GM23338 (cell line): ENCODE measurements at regions not wholly inside any gene's neighbourhood (a gene's known extent, or its start where the extent isn't known, plus 50 kb on each side); places are given as distances from the start of the nearest gene placed in this dataset.
A peak's percentile ranks its signal among the peaks of the same experiment; 100 is the strongest.
"Not testable (repeated sequence)": the region's sequence is repeated elsewhere in the genome, so short reads cannot be mapped to it uniquely, and the experiment has no call there.

Source experiments
- ATAC-seq: fragments of 200-7000 bp; cut with Tn5 transposase; 3 replicates; pipeline ENCODE4 v1.9.1; 2020
- DNase-seq: peaks from one replicate; pipeline ENCODE4 v3.0.0-alpha.2; 2015; ENCODE audit warnings: low spot score
- H2AFZ ChIP-seq: fragments of 200-600 bp; sonication (generic); 2 replicates; pipeline ENCODE4 v1.8.0; 2016; ENCODE audit warnings: antibody characterized with exemption, mild to moderate bottlenecking, moderate library complexity
- H3F3A ChIP-seq: fragments of 200-600 bp; sonication (generic); replicated peaks from 2 replicates; pipeline ENCODE4 v1.8.0; 2017; ENCODE audit warnings: antibody characterized with exemption, mixed run types, low read depth
- H3K27ac ChIP-seq: fragments of 200-600 bp; sonication (generic); 2 replicates; pipeline ENCODE4 v1.6.1; 2016; ENCODE audit warnings: low read depth
- H3K27me3 ChIP-seq: fragments of 200-600 bp; sonication (generic); 2 replicates; pipeline ENCODE4 v1.8.0; 2016; ENCODE audit warnings: mild to moderate bottlenecking, mixed run types, moderate library complexity; ENCODE audit not compliant: insufficient read depth
- H3K36me3 ChIP-seq: fragments of 200-600 bp; sonication (generic); 2 replicates; pipeline ENCODE4 v1.8.0; 2016; ENCODE audit warnings: mild to moderate bottlenecking; ENCODE audit not compliant: insufficient read depth
- H3K4me1 ChIP-seq: fragments of 200-600 bp; sonication (generic); 2 replicates; pipeline ENCODE4 v1.8.0; 2016; ENCODE audit warnings: mild to moderate bottlenecking, moderate library complexity; ENCODE audit not compliant: insufficient read depth
- H3K4me2 ChIP-seq: fragments of 200-600 bp; sonication (generic); 2 replicates; pipeline ENCODE4 v1.7.1; 2017; ENCODE audit warnings: mixed run types
- H3K4me3 ChIP-seq: fragments of 200-600 bp; sonication (generic); 2 replicates; pipeline ENCODE4 v1.6.1; 2016; ENCODE audit warnings: mixed run types
- H3K79me2 ChIP-seq: fragments of 200-600 bp; sonication (generic); replicated peaks from 2 replicates; pipeline ENCODE4 v1.8.0; 2017; ENCODE audit warnings: mild to moderate bottlenecking; ENCODE audit not compliant: insufficient read depth
- H3K9me2 ChIP-seq: fragments of 200-600 bp; sonication (generic); 2 replicates; pipeline ENCODE4 v1.8.0; 2017; ENCODE audit not compliant: insufficient read depth
- H4K20me1 ChIP-seq: fragments of 200-600 bp; sonication (generic); replicated peaks from 2 replicates; pipeline ENCODE4 v1.8.0; 2017; ENCODE audit warnings: mild to moderate bottlenecking; ENCODE audit not compliant: insufficient read depth
- H3K27ac Mint-ChIP-seq: 2 replicates; pipeline ENCODE4 v1.8.0; 2020; ENCODE audit warnings: inconsistent platforms, mild to moderate bottlenecking, moderate library complexity, mixed read lengths
- H3K27me3 Mint-ChIP-seq: 3 replicates; pipeline ENCODE4 v1.8.0; 2022; ENCODE audit warnings: low read depth, mild to moderate bottlenecking, moderate library complexity, mixed read lengths, inconsistent platforms; ENCODE audit not compliant: insufficient read depth, poor library complexity
- H3K36me3 Mint-ChIP-seq: 3 replicates; pipeline ENCODE4 v1.8.0; 2021; ENCODE audit warnings: low read depth, mild to moderate bottlenecking, inconsistent platforms, moderate library complexity, mixed read lengths
- H3K4me1 Mint-ChIP-seq: 3 replicates; pipeline ENCODE4 v1.8.0; 2020; ENCODE audit warnings: mild to moderate bottlenecking, inconsistent platforms, mixed read lengths
- H3K4me3 Mint-ChIP-seq: 3 replicates; pipeline ENCODE4 v1.8.0; 2021; ENCODE audit warnings: moderate library complexity, mild to moderate bottlenecking, inconsistent platforms, mixed read lengths
- H3K9me3 Mint-ChIP-seq: 3 replicates; pipeline ENCODE4 v1.8.0; 2020; ENCODE audit warnings: moderate library complexity, mild to moderate bottlenecking, inconsistent platforms, mixed read lengths
- EZH2 ChIP-seq: fragments of 200-600 bp; sonication (generic); IDR thresholded peaks from one replicate; pipeline ENCODE4 v1.8.0; 2017; ENCODE audit warnings: antibody characterized with exemption, mild to moderate bottlenecking, low read depth; ENCODE audit not compliant: unreplicated experiment
- EZH2phosphoT487 ChIP-seq: fragments of 200-600 bp; sonication (generic); IDR thresholded peaks from one replicate; pipeline ENCODE4 v1.8.1; 2018; ENCODE audit warnings: antibody characterized with exemption; ENCODE audit not compliant: unreplicated experiment
- JUNB ChIP-seq: IDR thresholded peaks from one replicate; pipeline ENCODE4 v1.6.1; 2016; ENCODE audit warnings: antibody characterized with exemption; ENCODE audit not compliant: unreplicated experiment
- STAT1 ChIP-seq: IDR thresholded peaks from one replicate; pipeline ENCODE4 v1.6.1; 2016; ENCODE audit warnings: antibody characterized with exemption; ENCODE audit not compliant: unreplicated experiment
- ZNF462 ChIP-seq: fragments of 250-450 bp; sonication (Bioruptor Pico); IDR thresholded peaks from 2 replicates; pipeline ENCODE4 v1.5.0; 2020; ENCODE audit warnings: mild to moderate bottlenecking, moderate library complexity

- H3K4me1 ChIP-seq: no peaks in the 10 kb centered on the region
- H3K4me2 ChIP-seq: no peak overlapping the region
- peaks cover 62% of the 10 kb centered on the region for H3K9me3 Mint-ChIP-seq
- ATAC-seq (no peak), DNase-seq (peak; percentile 1)
- no peak overlapping the region for H3K4me3 ChIP-seq
- H3K4me1 Mint-ChIP-seq: no peaks in the 10 kb centered on the region; the same call in 2 of the 3 replicates
- H3F3A ChIP-seq: no peaks in the 10 kb centered on the region
- H3K79me2 ChIP-seq: no peaks in the 10 kb centered on the region
- no peaks in the 10 kb centered on the region for H3K9me2 ChIP-seq
- no peak overlapping the region for H3K27ac ChIP-seq
- peaks cover 3% of the 10 kb centered on the region for H3K27me3 Mint-ChIP-seq
- no peaks in the 10 kb centered on the region for H3K27me3 ChIP-seq
- H2AFZ ChIP-seq: no peak overlapping the region
- H3K36me3 ChIP-seq: no peaks in the 10 kb centered on the region
- H3K4me3 Mint-ChIP-seq: no peak overlapping the region
- TF ChIP-seq EZH2 (no peak), ZNF462 (CRISPR knock-in tag) (no peak), EZH2phosphoT487 (no peak), STAT1 (no peak), JUNB (no peak)
- H3K36me3 Mint-ChIP-seq: no peaks in the 10 kb centered on the region
- no peak overlapping the region for H3K27ac Mint-ChIP-seq
- H4K20me1 ChIP-seq: no peaks in the 10 kb centered on the region
Measured at GRCh38 chr2:5203134-5203755, 488.9 kb upstream of the SOX11 start.

DNA sequence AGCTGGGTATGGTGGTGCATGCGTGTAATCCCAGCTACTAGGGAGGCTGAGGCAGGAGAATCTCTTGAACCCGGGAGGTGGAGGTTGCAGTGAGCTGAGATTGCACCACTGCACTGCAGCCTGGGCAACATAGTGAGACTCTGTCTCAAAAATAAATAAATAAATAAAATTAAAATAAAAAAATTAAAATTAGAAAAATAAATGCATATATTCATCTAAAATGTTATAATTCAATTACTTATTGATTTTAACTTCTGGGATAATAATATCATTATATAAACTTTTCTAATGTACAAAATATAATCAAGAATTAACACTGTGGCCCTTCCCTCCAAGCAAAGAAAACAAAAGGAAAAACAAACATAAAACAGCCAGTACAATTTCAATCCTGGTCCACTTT, 485.4 kb upstream of the SOX11 start:
- not testable (repeated sequence) for H4K20me1 ChIP-seq, H3K4me1 Mint-ChIP-seq, H3K4me3 Mint-ChIP-seq, H3K9me2 ChIP-seq, H3K36me3 ChIP-seq, H3K4me2 ChIP-seq, H2AFZ ChIP-seq, DNase-seq, H3K27ac ChIP-seq, H3K27me3 ChIP-seq, H3K27ac Mint-ChIP-seq, H3K4me3 ChIP-seq, ATAC-seq, H3K36me3 Mint-ChIP-seq, H3F3A ChIP-seq, H3K4me1 ChIP-seq, H3K27me3 Mint-ChIP-seq, H3K79me2 ChIP-seq
- peaks cover 71% of the 10 kb centered on the region for H3K9me3 Mint-ChIP-seq
